ENCODE measurements at regions not wholly inside any gene's neighbourhood (a gene's known extent, or its start where the extent isn't known, plus 50 kb on each side); places are given as distances from the start of the nearest gene placed in this dataset.

DNA sequence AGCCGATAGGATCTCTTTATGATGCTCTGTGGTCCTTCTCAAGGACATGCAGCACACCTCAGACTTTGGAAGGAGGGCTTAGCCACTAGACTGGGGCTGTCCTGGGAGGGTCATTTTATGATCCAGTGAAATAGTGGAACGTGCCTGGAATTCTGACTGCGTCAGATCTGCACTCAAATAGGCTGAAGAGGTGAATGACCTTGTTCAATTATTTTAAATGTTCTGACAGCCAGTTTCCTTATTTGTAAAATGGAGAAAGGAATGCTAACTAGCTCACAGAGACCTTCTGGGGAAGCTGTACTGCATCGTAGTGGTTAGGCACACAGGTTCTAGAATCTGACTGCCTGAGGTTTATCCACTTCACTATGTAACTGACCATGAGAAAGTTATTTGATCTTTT lies 587.5 kb downstream of the MAFB start:
- WGBS (ENCODE audit: low lambda C conversion rate, missing lambda C conversion rate): 62% methylated on average over 4 of the region's 4 CpGs
- no peak overlapping the region for H2AFZ ChIP-seq
- H4K20me1 ChIP-seq (ENCODE audit: insufficient read depth, poor library complexity, severe bottlenecking): no peaks in the 10 kb centered on the region
- H3K27ac ChIP-seq: no peak overlapping the region
- H3K27me3 ChIP-seq: no peaks in the 10 kb centered on the region
- no peak overlapping the region for H3K4me2 ChIP-seq
- H3K4me1 ChIP-seq (ENCODE audit: insufficient read depth): no peaks in the 10 kb centered on the region
- H3K9me2 ChIP-seq (replicated peaks; ENCODE audit: insufficient read depth): no peaks in the 10 kb centered on the region
- H3K79me2 ChIP-seq: no peaks in the 10 kb centered on the region
- DNase-seq (ENCODE audit: low spot score): no peak
- TF ChIP-seq EZH2 (IDR thresholded peaks at IDR 0.05; ENCODE audit: borderline replicate concordance): no peak
- TF ChIP-seq, protein P1, sequence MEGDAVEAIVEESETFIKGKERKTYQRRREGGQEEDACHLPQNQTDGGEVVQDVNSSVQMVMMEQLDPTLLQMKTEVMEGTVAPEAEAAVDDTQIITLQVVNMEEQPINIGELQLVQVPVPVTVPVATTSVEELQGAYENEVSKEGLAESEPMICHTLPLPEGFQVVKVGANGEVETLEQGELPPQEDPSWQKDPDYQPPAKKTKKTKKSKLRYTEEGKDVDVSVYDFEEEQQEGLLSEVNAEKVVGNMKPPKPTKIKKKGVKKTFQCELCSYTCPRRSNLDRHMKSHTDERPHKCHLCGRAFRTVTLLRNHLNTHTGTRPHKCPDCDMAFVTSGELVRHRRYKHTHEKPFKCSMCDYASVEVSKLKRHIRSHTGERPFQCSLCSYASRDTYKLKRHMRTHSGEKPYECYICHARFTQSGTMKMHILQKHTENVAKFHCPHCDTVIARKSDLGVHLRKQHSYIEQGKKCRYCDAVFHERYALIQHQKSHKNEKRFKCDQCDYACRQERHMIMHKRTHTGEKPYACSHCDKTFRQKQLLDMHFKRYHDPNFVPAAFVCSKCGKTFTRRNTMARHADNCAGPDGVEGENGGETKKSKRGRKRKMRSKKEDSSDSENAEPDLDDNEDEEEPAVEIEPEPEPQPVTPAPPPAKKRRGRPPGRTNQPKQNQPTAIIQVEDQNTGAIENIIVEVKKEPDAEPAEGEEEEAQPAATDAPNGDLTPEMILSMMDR (IDR thresholded peaks at IDR 0.05; ENCODE audit: poor library complexity): no peak
- no peaks in the 10 kb centered on the region for H3K36me3 ChIP-seq (replicated peaks; ENCODE audit: insufficient read depth, low read depth)
- H3K4me3 ChIP-seq: no peak overlapping the region
- H3K9me3 ChIP-seq (ENCODE audit: low read depth): no peaks in the 10 kb centered on the region

DNA sequence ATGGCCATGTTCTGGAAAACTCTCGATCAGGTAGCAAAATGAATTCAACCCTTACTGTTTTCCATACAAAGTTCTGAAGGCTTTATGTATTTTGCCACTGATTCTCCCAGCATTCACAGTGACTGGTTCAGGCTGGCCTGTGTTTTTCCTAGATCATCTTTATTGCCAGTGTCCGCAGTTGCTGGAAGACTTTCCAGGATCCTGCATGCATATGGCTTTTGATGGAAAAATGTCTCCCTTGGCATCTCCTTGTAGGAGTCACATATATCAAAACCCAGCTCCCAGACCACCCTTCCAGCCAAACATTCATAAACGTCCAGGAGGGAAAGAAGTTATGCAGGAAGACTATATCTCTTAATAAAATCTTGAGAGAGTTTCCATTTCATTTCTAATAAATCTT lies 588.8 kb downstream of the MAFB start:
- no peak overlapping the region for H3K4me3 ChIP-seq
- H2AFZ ChIP-seq: no peak overlapping the region
- H3K36me3 ChIP-seq (replicated peaks; ENCODE audit: insufficient read depth, low read depth): no peaks in the 10 kb centered on the region
- no peak overlapping the region for H3K4me2 ChIP-seq
- no peaks in the 10 kb centered on the region for H3K9me2 ChIP-seq (replicated peaks; ENCODE audit: insufficient read depth)
- no peak for DNase-seq (ENCODE audit: low spot score)
- H3K9me3 ChIP-seq (ENCODE audit: low read depth): no peaks in the 10 kb centered on the region
- H4K20me1 ChIP-seq (ENCODE audit: insufficient read depth, poor library complexity, severe bottlenecking): no peaks in the 10 kb centered on the region
- no peaks in the 10 kb centered on the region for H3K4me1 ChIP-seq (ENCODE audit: insufficient read depth)
- WGBS (ENCODE audit: low lambda C conversion rate, missing lambda C conversion rate): 83% methylated on average over 3 of the region's 3 CpGs
- no peak for TF ChIP-seq EZH2phosphoT487 (IDR thresholded peaks at IDR 0.05; ENCODE audit: low read depth, severe bottlenecking, unreplicated experiment)
- no peak for TF ChIP-seq EZH2 (IDR thresholded peaks at IDR 0.05; ENCODE audit: borderline replicate concordance)
- TF ChIP-seq, protein P1 (IDR thresholded peaks at IDR 0.05; ENCODE audit: poor library complexity): no peak
- H3K27ac ChIP-seq: no peak overlapping the region
- no peaks in the 10 kb centered on the region for H3K79me2 ChIP-seq
- H3K27me3 ChIP-seq: no peaks in the 10 kb centered on the region

DNA sequence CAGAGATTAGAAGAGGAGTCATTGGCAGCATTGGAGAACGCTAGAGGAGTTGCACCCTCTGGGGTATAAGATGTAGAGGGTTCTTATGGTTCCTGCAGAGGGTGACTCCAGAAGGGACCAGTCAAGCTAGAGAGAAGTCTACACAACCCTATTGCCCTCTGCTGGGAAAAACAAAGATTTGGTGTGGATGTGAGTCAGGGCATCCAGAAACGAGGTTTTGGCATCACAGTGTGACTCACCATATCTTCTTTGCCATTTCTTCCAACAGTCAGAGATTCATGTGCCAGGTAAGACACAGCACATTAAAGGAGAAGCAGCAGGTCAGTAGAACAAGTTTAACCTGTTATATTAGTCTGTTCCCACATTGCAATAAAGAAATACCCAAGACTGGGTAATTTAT lies 598.8 kb downstream of the MAFB start:
- H2AFZ ChIP-seq: no peak overlapping the region
- DNase-seq (ENCODE audit: low spot score): no peak
- no peaks in the 10 kb centered on the region for H3K36me3 ChIP-seq (replicated peaks; ENCODE audit: insufficient read depth, low read depth)
- no peaks in the 10 kb centered on the region for H3K9me2 ChIP-seq (replicated peaks; ENCODE audit: insufficient read depth)
- no peak for TF ChIP-seq EZH2phosphoT487 (IDR thresholded peaks at IDR 0.05; ENCODE audit: low read depth, severe bottlenecking, unreplicated experiment)
- no peak for TF ChIP-seq EZH2 (IDR thresholded peaks at IDR 0.05; ENCODE audit: borderline replicate concordance)
- TF ChIP-seq, protein P1 (IDR thresholded peaks at IDR 0.05; ENCODE audit: poor library complexity): no peak
- H4K20me1 ChIP-seq (ENCODE audit: insufficient read depth, poor library complexity, severe bottlenecking): no peaks in the 10 kb centered on the region
- no peaks in the 10 kb centered on the region for H3K27me3 ChIP-seq
- no peak overlapping the region for H3K4me3 ChIP-seq
- H3K4me2 ChIP-seq: no peak overlapping the region
- WGBS (ENCODE audit: low lambda C conversion rate, missing lambda C conversion rate): 80% methylated on average over 2 of the region's 2 CpGs
- no peaks in the 10 kb centered on the region for H3K4me1 ChIP-seq (ENCODE audit: insufficient read depth)
- H3K79me2 ChIP-seq: no peaks in the 10 kb centered on the region
- no peak overlapping the region for H3K27ac ChIP-seq
- no peaks in the 10 kb centered on the region for H3K9me3 ChIP-seq (ENCODE audit: low read depth)

DNA sequence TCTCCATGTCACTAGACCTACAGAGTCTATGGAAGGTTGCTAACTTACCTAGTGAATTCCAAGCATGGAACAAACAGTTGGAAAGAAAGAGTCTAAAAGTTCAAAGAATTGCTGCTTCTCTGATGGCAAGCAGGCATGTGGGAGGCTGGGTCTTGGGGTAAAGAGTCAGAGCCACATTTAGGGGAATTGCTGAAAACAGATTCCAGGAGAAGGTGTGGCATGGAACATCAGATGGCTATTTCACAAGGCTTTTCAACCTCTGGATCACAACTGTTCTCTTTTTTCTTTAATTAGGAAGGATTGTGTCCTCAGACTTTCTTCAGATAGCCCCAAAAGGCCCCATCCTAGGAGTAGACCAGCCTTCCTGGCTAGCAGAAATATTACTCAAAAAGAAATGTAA lies 601.5 kb downstream of the MAFB start:
- no peaks in the 10 kb centered on the region for H3K9me3 ChIP-seq (ENCODE audit: low read depth)
- H3K36me3 ChIP-seq (replicated peaks; ENCODE audit: insufficient read depth, low read depth): no peaks in the 10 kb centered on the region
- H4K20me1 ChIP-seq (ENCODE audit: insufficient read depth, poor library complexity, severe bottlenecking): no peaks in the 10 kb centered on the region
- no peaks in the 10 kb centered on the region for H3K4me1 ChIP-seq (ENCODE audit: insufficient read depth)
- no peaks in the 10 kb centered on the region for H3K79me2 ChIP-seq
- H2AFZ ChIP-seq: no peak overlapping the region
- no peak overlapping the region for H3K4me3 ChIP-seq
- no peak for DNase-seq (ENCODE audit: low spot score)
- H3K27me3 ChIP-seq: no peaks in the 10 kb centered on the region
- no peak overlapping the region for H3K4me2 ChIP-seq
- H3K27ac ChIP-seq: no peak overlapping the region
- TF ChIP-seq, protein P1 (IDR thresholded peaks at IDR 0.05; ENCODE audit: poor library complexity): no peak
- no peak for TF ChIP-seq EZH2phosphoT487 (IDR thresholded peaks at IDR 0.05; ENCODE audit: low read depth, severe bottlenecking, unreplicated experiment)
- no peak for TF ChIP-seq EZH2 (IDR thresholded peaks at IDR 0.05; ENCODE audit: borderline replicate concordance)
- H3K9me2 ChIP-seq (replicated peaks; ENCODE audit: insufficient read depth): no peaks in the 10 kb centered on the region
